ENCODE measurements at regions not wholly inside any gene's neighbourhood (a gene's known extent, or its start where the extent isn't known, plus 50 kb on each side); places are given as distances from the start of the nearest gene placed in this dataset.

- Histone ChIP-seq H3K4me1 (ENCODE audit: insufficient read depth, low read length) (no peaks in the 10 kb centered on the region), H3K27me3 (ENCODE audit: insufficient read depth, low read length) (no peaks in the 10 kb centered on the region), H3K4me3 (ENCODE audit: low read length) (no peak overlapping the region), H3K36me3 (ENCODE audit: insufficient read depth, low read length) (no peaks in the 10 kb centered on the region), H3K9me3 (ENCODE audit: low read length) (no peaks in the 10 kb centered on the region), H2AFZ (ENCODE audit: low read depth, low read length) (no peak overlapping the region)
These were observed 61.3 kb upstream of the PIAS1 start for GRCh38 chr15:67992834-67993233.

DNA sequence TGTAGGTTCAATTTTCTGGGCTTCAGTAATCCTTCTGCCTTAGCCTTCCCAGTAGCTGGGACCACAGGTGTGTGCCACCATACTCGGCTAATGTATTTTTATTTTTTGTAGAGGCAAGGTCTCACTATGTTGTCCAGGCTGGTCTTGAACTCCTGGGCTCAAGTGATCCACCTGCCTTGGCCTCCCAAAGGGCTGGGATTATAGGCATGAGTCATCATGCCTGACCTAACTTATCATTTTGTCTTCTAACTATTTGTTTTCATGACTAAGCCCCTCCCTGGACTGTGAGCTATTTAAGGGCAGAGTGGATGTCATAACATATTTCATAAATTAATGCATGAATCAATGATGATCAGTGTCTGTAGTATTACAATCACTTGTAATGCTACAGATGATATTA lies 56.1 kb upstream of the PIAS1 start:
- H3K27me3 ChIP-seq (ENCODE audit: insufficient read depth, low read length) = no peaks in the 10 kb centered on the region
- H3K4me3 ChIP-seq (ENCODE audit: low read length) = no peak overlapping the region
- H3K36me3 ChIP-seq (ENCODE audit: insufficient read depth, low read length) = no peaks in the 10 kb centered on the region
- no peak overlapping the region for H2AFZ ChIP-seq (ENCODE audit: low read depth, low read length)
- H3K4me1 ChIP-seq (ENCODE audit: insufficient read depth, low read length) = no peaks in the 10 kb centered on the region
- H3K9me3 ChIP-seq (ENCODE audit: low read length) = no peaks in the 10 kb centered on the region

DNA sequence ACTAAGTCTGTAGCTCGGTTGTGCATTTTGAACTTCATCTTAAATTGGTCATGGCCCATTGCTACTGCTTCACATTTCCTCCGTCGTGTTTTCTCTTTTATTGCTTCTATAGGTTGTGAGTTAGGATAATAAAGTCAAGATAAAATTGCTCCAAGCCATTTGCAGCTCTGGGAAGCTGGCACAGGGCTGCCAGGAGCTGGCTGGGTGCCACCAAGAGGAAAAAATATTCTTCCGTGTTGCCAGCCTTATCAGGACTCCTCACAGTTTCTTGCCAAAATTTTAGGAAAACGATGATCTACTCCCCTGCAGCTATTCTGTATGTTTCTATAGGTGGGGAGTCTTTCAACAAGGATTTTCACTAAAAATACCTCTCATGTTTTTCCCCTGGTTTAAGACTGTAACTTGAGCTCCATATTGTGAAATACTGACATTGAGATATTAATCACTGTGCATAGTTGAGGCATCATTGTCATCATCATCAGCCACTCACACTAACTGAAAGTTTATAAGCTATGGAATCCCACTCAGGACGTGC lies 55.4 kb upstream of the PIAS1 start:
- Histone ChIP-seq H3K36me3 (ENCODE audit: insufficient read depth, low read length) (no peaks in the 10 kb centered on the region), H3K4me3 (ENCODE audit: low read length) (no peak overlapping the region), H3K4me1 (ENCODE audit: insufficient read depth, low read length) (no peaks in the 10 kb centered on the region), H3K27me3 (ENCODE audit: insufficient read depth, low read length) (no peaks in the 10 kb centered on the region), H2AFZ (ENCODE audit: low read depth, low read length) (no peak overlapping the region), H3K9me3 (ENCODE audit: low read length) (no peaks in the 10 kb centered on the region)

- Histone ChIP-seq H3K4me1 (ENCODE audit: insufficient read depth, low read length) (no peaks in the 10 kb centered on the region), H3K9me3 (ENCODE audit: low read length) (no peaks in the 10 kb centered on the region), H3K4me3 (ENCODE audit: low read length) (no peak overlapping the region), H3K36me3 (ENCODE audit: insufficient read depth, low read length) (no peaks in the 10 kb centered on the region), H2AFZ (ENCODE audit: low read depth, low read length) (no peak overlapping the region), H3K27me3 (ENCODE audit: insufficient read depth, low read length) (no peaks in the 10 kb centered on the region)
These were observed 54.6 kb upstream of the PIAS1 start for GRCh38 chr15:67999320-68000100.

DNA sequence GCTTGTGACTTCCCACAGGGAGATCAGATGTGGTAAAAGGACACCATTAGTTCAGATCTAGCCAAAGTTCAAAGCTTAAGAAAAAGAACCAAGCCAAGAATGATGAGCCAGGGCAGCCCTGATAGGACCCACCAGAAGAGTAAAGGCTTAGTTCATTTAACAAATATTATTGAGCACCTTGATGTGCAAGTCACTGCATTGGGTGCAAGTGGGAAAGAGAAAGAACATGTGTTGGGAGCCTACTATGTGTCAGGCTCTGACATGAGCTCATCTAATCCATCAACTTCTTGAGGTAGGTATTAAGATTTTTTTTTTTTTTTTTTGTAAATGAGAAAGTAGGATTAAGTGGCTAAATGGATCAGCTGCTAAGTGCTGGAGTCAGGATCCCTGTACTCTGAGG lies 53.4 kb upstream of the PIAS1 start:
- no peak overlapping the region for H2AFZ ChIP-seq (ENCODE audit: low read depth, low read length)
- H3K36me3 ChIP-seq (ENCODE audit: insufficient read depth, low read length) = no peaks in the 10 kb centered on the region
- H3K4me3 ChIP-seq (ENCODE audit: low read length) = no peak overlapping the region
- no peaks in the 10 kb centered on the region for H3K27me3 ChIP-seq (ENCODE audit: insufficient read depth, low read length)
- H3K4me1 ChIP-seq (ENCODE audit: insufficient read depth, low read length) = no peaks in the 10 kb centered on the region
- no peaks in the 10 kb centered on the region for H3K9me3 ChIP-seq (ENCODE audit: low read length)

- no peaks in the 10 kb centered on the region for H3K36me3 ChIP-seq (ENCODE audit: insufficient read depth, low read length)
- H3K9me3 ChIP-seq (ENCODE audit: low read length) = no peaks in the 10 kb centered on the region
- H3K27me3 ChIP-seq (ENCODE audit: insufficient read depth, low read length) = no peaks in the 10 kb centered on the region
- no peaks in the 10 kb centered on the region for H3K4me1 ChIP-seq (ENCODE audit: insufficient read depth, low read length)
- H2AFZ ChIP-seq (ENCODE audit: low read depth, low read length) = no peak overlapping the region
- no peak overlapping the region for H3K4me3 ChIP-seq (ENCODE audit: low read length)
These were observed 52.3 kb upstream of the PIAS1 start for GRCh38 chr15:68001811-68002210.

DNA sequence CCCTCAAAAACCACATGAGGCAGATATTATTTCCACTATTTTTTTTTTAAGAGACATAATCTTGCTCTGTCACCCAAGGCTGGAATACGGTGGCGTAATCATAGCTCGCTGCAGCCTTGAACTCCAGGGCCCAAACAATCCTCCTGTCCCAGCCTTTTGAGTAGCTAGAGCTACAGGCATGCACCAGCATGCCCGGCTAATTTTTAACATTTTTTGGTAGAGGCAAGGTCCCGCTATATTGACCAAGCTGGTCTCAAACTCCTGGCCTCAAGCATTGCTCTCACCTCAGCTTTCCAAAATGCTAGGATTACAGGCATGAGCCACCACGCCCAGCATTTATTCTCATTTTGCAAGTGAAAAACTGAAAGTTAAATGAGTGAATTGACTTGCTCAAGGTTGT lies 50.8 kb upstream of the PIAS1 start:
- H3K4me3 ChIP-seq (ENCODE audit: low read length) = no peak overlapping the region
- no peaks in the 10 kb centered on the region for H3K4me1 ChIP-seq (ENCODE audit: insufficient read depth, low read length)
- H2AFZ ChIP-seq (ENCODE audit: low read depth, low read length) = no peak overlapping the region
- no peaks in the 10 kb centered on the region for H3K36me3 ChIP-seq (ENCODE audit: insufficient read depth, low read length)
- no peaks in the 10 kb centered on the region for H3K27me3 ChIP-seq (ENCODE audit: insufficient read depth, low read length)
- H3K9me3 ChIP-seq (ENCODE audit: low read length) = no peaks in the 10 kb centered on the region

Measured in neuron (in vitro differentiated cells).